ENCODE measurements at regions not wholly inside any gene's neighbourhood (a gene's known extent, or its start where the extent isn't known, plus 50 kb on each side); places are given as distances from the start of the nearest gene placed in this dataset.

- no peak for TF ChIP-seq FOS (IDR thresholded peaks at IDR 0.05; ENCODE audit: borderline replicate concordance, extremely low read depth, insufficient read length)
- TF ChIP-seq, protein P1, sequence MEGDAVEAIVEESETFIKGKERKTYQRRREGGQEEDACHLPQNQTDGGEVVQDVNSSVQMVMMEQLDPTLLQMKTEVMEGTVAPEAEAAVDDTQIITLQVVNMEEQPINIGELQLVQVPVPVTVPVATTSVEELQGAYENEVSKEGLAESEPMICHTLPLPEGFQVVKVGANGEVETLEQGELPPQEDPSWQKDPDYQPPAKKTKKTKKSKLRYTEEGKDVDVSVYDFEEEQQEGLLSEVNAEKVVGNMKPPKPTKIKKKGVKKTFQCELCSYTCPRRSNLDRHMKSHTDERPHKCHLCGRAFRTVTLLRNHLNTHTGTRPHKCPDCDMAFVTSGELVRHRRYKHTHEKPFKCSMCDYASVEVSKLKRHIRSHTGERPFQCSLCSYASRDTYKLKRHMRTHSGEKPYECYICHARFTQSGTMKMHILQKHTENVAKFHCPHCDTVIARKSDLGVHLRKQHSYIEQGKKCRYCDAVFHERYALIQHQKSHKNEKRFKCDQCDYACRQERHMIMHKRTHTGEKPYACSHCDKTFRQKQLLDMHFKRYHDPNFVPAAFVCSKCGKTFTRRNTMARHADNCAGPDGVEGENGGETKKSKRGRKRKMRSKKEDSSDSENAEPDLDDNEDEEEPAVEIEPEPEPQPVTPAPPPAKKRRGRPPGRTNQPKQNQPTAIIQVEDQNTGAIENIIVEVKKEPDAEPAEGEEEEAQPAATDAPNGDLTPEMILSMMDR (IDR thresholded peaks at IDR 0.05 in 2 of 3, conservative IDR thresholded peaks at IDR 0.05 in 1 of 3; ENCODE audit: control insufficient read depth in 2 of 3, extremely low read depth in 1 of 3, insufficient read depth in 1 of 3, low read depth in 3 of 3, low read length in 3 of 3): no peak
- TF ChIP-seq JUND (IDR thresholded peaks at IDR 0.05; ENCODE audit: low read depth, low read length): no peak
- no peak for TF ChIP-seq HDAC6 (IDR thresholded peaks at IDR 0.05; ENCODE audit: unreplicated experiment)
- no peak for TF ChIP-seq JUNB (IDR thresholded peaks at IDR 0.05)
- TF ChIP-seq KLF5 (IDR thresholded peaks at IDR 0.05; ENCODE audit: partially characterized antibody): no peak
- TF ChIP-seq NFYB (IDR thresholded peaks at IDR 0.05; ENCODE audit: insufficient read depth, low read depth, low read length): no peak
- TF ChIP-seq GABPA (IDR thresholded peaks at IDR 0.05; ENCODE audit: low read depth): no peak
- no peak for TF ChIP-seq ETV6 (conservative IDR thresholded peaks at IDR 0.05 in 1 of 2, IDR thresholded peaks at IDR 0.05 in 1 of 2; ENCODE audit: borderline replicate concordance in 1 of 2, low read depth in 1 of 2)
- TF ChIP-seq NFIC (IDR thresholded peaks at IDR 0.05; ENCODE audit: low read depth, low read length): no peak
- no peak for TF ChIP-seq REST (IDR thresholded peaks at IDR 0.05; ENCODE audit: low read depth, low read length)
- TF ChIP-seq ZNF24 (IDR thresholded peaks at IDR 0.05): no peak
Observed at GRCh38 chr18:73782405-73782804, 365.2 kb downstream of the FBXO15 start.
